ENCODE measurements at regions not wholly inside any gene's neighbourhood (a gene's known extent, or its start where the extent isn't known, plus 50 kb on each side); places are given as distances from the start of the nearest gene placed in this dataset.

- H3K27ac ChIP-seq, result no peak overlapping the region
- intact Hi-C loops (cut with DNase I), result no loop called here
- H3K4me1 ChIP-seq, result no peaks in the 10 kb centered on the region
- H3K4me3 ChIP-seq, result no peak overlapping the region
- no peaks in the 10 kb centered on the region for H3K27me3 ChIP-seq (ENCODE audit: insufficient read depth in 3 of 3, low read length in 2 of 3)
- WGBS, 3 donors, result 83 to 87% (median 85%) methylated on average over 2 of the region's 2 CpGs
- H3K36me3 ChIP-seq (ENCODE audit: insufficient read depth in 1 of 2, low read depth in 1 of 2), result no peaks in the 10 kb centered on the region
- no peak for DNase-seq
- no peak for TF ChIP-seq CTCF (IDR thresholded peaks at IDR 0.05)
- H3K9me3 ChIP-seq, result no peaks in the 10 kb centered on the region
- no peak for ATAC-seq
Measured at GRCh38 chr1:239757716-239758115, 334.0 kb upstream of the FMN2 start.

DNA sequence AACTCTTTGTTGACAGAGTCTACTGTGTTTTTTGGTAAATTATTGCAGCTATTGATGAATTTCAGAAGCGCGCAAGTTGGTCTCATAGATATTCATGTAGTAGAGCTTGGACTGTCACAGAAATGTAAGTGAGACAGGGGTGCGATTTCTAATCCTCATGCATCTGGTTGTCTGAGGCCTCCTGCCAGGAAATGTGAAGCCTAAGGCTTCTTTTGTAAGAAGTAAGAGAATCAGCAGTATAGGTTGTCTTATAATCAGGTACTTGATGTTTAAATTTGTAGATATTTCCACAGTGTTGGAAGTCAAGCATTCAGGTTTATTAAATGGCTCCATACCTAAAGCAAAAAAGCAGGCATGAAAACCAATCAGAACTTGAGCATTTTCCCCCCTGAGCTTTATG is 332.9 kb upstream of the FMN2 start:
- H3K9me3 ChIP-seq, result no peaks in the 10 kb centered on the region
- H3K4me3 ChIP-seq, result no peak overlapping the region
- intact Hi-C loops (cut with DNase I), result no loop called here
- no peak overlapping the region for H3K27ac ChIP-seq
- ATAC-seq (no peak), DNase-seq (no peak)
- TF ChIP-seq CTCF (IDR thresholded peaks at IDR 0.05), result no peak
- no peaks in the 10 kb centered on the region for H3K36me3 ChIP-seq (ENCODE audit: insufficient read depth in 1 of 2, low read depth in 1 of 2)
- WGBS, 3 donors, result 75 to 88% (median 79%) methylated on average over 3 of the region's 3 CpGs
- H3K4me1 ChIP-seq, result no peaks in the 10 kb centered on the region
- no peaks in the 10 kb centered on the region for H3K27me3 ChIP-seq (ENCODE audit: insufficient read depth in 3 of 3, low read length in 2 of 3)

DNA sequence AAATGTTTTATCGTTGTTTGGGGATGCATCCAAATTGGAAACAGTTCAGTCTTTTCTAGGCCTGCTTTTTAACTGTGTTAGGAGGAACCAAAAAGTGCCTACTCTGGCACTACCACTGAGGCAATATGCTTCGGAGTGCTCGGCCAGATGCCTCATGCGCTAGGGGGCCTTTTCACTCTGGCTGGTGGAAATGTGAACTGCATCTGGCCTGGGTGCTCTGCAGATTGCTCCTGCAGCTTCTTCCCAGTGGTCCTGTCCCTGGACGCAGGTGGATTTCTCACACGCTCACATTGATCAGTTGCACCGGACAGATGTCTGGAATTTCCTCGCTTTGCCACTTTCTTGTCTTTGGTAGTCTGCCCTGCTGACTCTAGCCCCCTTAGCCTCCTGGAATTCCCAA is 330.2 kb upstream of the FMN2 start:
- intact Hi-C loops (cut with DNase I), result no loop called here
- no peaks in the 10 kb centered on the region for H3K9me3 ChIP-seq
- no peaks in the 10 kb centered on the region for H3K27me3 ChIP-seq (ENCODE audit: insufficient read depth in 3 of 3, low read length in 2 of 3)
- no peaks in the 10 kb centered on the region for H3K36me3 ChIP-seq (ENCODE audit: insufficient read depth in 1 of 2, low read depth in 1 of 2)
- H3K27ac ChIP-seq, result no peak overlapping the region
- no peak overlapping the region for H3K4me3 ChIP-seq
- ATAC-seq (no peak), DNase-seq (no peak)
- WGBS, 3 donors, result 83 to 87% (median 86%) methylated on average over 8 of the region's 8 CpGs
- no peaks in the 10 kb centered on the region for H3K4me1 ChIP-seq
- TF ChIP-seq CTCF (IDR thresholded peaks at IDR 0.05), result no peak

DNA sequence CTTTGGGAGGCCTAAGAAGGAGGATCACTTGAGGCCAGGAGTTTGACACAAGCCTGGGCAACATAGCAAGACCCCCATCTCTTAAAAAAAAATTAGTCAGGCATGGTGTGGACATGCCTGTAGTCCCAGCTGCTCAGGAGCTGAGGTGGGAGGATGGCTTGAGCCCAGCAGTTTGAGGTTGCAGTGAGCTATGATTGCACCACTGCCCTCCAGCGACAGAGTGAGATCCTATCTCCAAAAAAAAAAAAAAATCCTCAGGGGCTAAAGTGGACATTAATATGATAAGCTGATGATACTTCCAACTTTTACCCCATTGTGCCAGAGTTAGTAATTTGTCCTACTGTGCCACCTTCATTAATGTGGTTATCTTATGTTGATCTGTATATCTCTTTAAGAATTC is 327.8 kb upstream of the FMN2 start:
- Histone ChIP-seq H3K9me3 (no peaks in the 10 kb centered on the region), H3K27ac (no peak overlapping the region), H3K36me3 (ENCODE audit: insufficient read depth in 1 of 2, low read depth in 1 of 2) (no peaks in the 10 kb centered on the region), H3K27me3 (ENCODE audit: insufficient read depth in 3 of 3, low read length in 2 of 3) (no peaks in the 10 kb centered on the region), H3K4me3 (no peak overlapping the region), H3K4me1 (no peaks in the 10 kb centered on the region)
- WGBS, 3 donors, result 72 to 77% (median 73%) methylated on average over 1 of the region's 1 CpG
- intact Hi-C loops (cut with DNase I), result no loop called here
- ATAC-seq (no peak), DNase-seq (no peak)
- TF ChIP-seq CTCF (IDR thresholded peaks at IDR 0.05), result no peak

- intact Hi-C loops (cut with DNase I), result no loop called here
- Histone ChIP-seq H3K4me3 (no peak overlapping the region), H3K27ac (no peak overlapping the region), H3K27me3 (ENCODE audit: insufficient read depth in 3 of 3, low read length in 2 of 3) (no peaks in the 10 kb centered on the region), H3K9me3 (no peaks in the 10 kb centered on the region), H3K36me3 (ENCODE audit: insufficient read depth in 1 of 2, low read depth in 1 of 2) (no peaks in the 10 kb centered on the region), H3K4me1 (no peaks in the 10 kb centered on the region)
- ATAC-seq (no peak), DNase-seq (no peak)
- WGBS, 3 donors, result 30 to 42% (median 37%) methylated on average over 2 of the region's 2 CpGs
- TF ChIP-seq CTCF (IDR thresholded peaks at IDR 0.05), result no peak
Measured at GRCh38 chr1:239764546-239764945, 327.1 kb upstream of the FMN2 start.
